ENCODE measurements at regions not wholly inside any gene's neighbourhood (a gene's known extent, or its start where the extent isn't known, plus 50 kb on each side); places are given as distances from the start of the nearest gene placed in this dataset.

- TF ChIP-seq GLMP (CRISPR knock-in tag; IDR thresholded peaks at IDR 0.05; ENCODE audit: borderline replicate concordance) (no peak), ZFY (CRISPR knock-in tag; IDR thresholded peaks at IDR 0.05) (no peak), ZFYVE20 (CRISPR knock-in tag; IDR thresholded peaks at IDR 0.05; ENCODE audit: borderline replicate concordance, low read depth) (no peak), SMC3 (IDR thresholded peaks at IDR 0.05; ENCODE audit: low read length) (peak; percentile 57), ZNF629 (CRISPR knock-in tag; conservative IDR thresholded peaks at IDR 0.05) (no peak), ZNF703 (CRISPR knock-in tag; IDR thresholded peaks at IDR 0.05; ENCODE audit: borderline replicate concordance) (no peak), NR2F6 (IDR thresholded peaks at IDR 0.05) (no peak), NR2F6 (CRISPR knock-in tag; IDR thresholded peaks at IDR 0.05) (0 out of 2 replicates have a peak, but pooled peaks have one; percentile 9)
Measured at GRCh38 chr1:185681034-185681633, 53.1 kb upstream of the HMCN1 start (continued).

- Histone ChIP-seq H3K27ac (ENCODE audit: extremely low read length, insufficient read depth, low read length) (no peak overlapping the region), H4K20me1 (ENCODE audit: insufficient read depth, low read length) (no peaks in the 10 kb centered on the region), H2AFZ (ENCODE audit: low read length) (no peak overlapping the region), H3K9me3 (ENCODE audit: low read length) (no peaks in the 10 kb centered on the region), H3K4me1 (ENCODE audit: insufficient read depth, low read length) (peaks cover 11% of the 10 kb centered on the region), H3K9ac (ENCODE audit: insufficient read depth, low read depth, low read length) (no peak overlapping the region), H3K36me3 (replicated peaks in 1 of 2; ENCODE audit: control insufficient read depth in 1 of 2, insufficient read depth in 2 of 2, low read length in 2 of 2) (no peaks in the 10 kb centered on the region), H3K4me2 (ENCODE audit: low read depth, low read length) (peak overlapping the region; percentile 26; the same call in 1 of the 2 replicates), H3K4me3 (replicated peaks in 1 of 3; ENCODE audit: insufficient read depth in 1 of 3, low read depth in 2 of 3, low read length in 3 of 3) (no peak overlapping the region), H3K79me2 (ENCODE audit: insufficient read depth, low read length) (no peaks in the 10 kb centered on the region), H3K27me3 (ENCODE audit: control insufficient read depth in 1 of 2, insufficient read depth in 2 of 2, low read length in 2 of 2) (peaks cover 0 to 14% of the 10 kb centered on the region in 2 experiments; a peak in 1 of 5 replicates)
- in situ Hi-C loops (cut with HindIII; ENCODE audit: extremely low pct_ligation_motif_present, low pct_unique_long_range_greater_than_20kb), result loop anchor here (10.0 to 25.0 kb wide), 2 partner anchors 366 to 868 kb away; partner anchors contain the start of gene IVNS1ABP
- ChIA-PET POLR2A (interaction anchor here (1.2 kb wide), 1 partner anchor 364 kb away, joined by 3 read pairs; the partner anchor contains the start of gene IVNS1ABP), CTCF (ENCODE audit: low intra/inter-chr PET ratio, low total read pairs) (interaction anchor here (1.2 to 1.3 kb wide), 2 partner anchors 24 to 86 kb away, joined by 3 to 8 read pairs; no protein-coding TSS in a partner anchor)
- DNase-seq (ENCODE audit: low spot score) (no peak), FAIRE-seq (no peak), ATAC-seq (no peak; the same call in 2 of the 3 replicates)
- BruUV-seq (replicated peaks), result no TSS peak
- intact Hi-C loops (cut with micrococcal nuclease; ENCODE audit: unreplicated experiment), result loop anchor here (2.0 to 5.0 kb wide), 4 partner anchors 28 to 876 kb away; partner anchors contain the start of gene IVNS1ABP
- 14% methylated on average over 4 of the region's 4 CpGs for WGBS (ENCODE audit: low lambda C conversion rate)
- TF ChIP-seq RARG (CRISPR knock-in tag; IDR thresholded peaks at IDR 0.05; ENCODE audit: low read depth) (no peak), RXRA (CRISPR knock-in tag; IDR thresholded peaks at IDR 0.05) (no peak), FOXA1 (IDR thresholded peaks at IDR 0.05) (no peak), FOXA1 (CRISPR knock-in tag; IDR thresholded peaks at IDR 0.05) (no peak), CEBPZ (IDR thresholded peaks at IDR 0.05; ENCODE audit: low read length) (no peak), U2AF2 (IDR thresholded peaks at IDR 0.05; ENCODE audit: low read depth, low read length) (no peak), ARNTL (CRISPR knock-in tag; IDR thresholded peaks at IDR 0.05) (no peak)
Measured at GRCh38 chr1:185680453-185680852, 53.7 kb upstream of the HMCN1 start.
